ENCODE measurements at regions not wholly inside any gene's neighbourhood (a gene's known extent, or its start where the extent isn't known, plus 50 kb on each side); places are given as distances from the start of the nearest gene placed in this dataset.

DNA sequence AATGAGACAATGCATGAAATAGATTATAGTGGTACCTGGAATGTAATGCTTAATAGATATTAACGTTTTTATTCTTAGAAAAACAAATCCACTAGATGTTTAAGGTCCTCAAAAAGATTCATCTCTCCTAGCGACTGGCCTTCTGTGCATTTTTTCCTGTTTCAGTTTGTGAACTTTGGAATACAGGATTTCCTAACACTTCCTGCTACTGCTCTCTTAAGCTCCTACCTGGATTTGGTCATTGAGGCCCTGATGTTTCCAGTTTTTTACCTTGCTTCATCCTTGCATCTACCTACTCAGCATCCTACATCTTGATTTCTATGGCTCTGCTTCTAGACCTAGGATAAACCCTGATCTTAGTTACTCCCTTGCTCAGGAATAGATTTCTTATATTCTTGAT, 188.4 kb downstream of the ABCC12 start:
- FAIRE-seq, result no peak

DNA sequence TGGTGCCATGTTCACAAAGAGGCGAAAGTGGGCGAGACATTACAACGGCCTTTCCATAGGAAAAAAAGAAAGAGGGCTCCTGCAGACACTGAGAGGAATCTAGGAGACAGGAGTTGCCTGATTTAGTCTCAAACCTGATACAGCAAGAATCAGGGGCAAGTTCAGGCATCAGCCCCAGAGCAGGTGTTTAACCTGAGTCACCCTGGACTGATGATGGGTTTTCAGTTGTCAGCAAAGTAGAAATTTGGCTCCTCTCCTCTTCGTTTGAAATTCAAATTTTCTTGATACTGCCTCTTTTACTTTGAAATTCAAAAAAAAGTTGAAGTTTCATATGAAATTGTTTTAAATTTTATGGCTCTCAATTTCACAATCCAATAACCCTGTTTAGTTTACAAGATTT, 189.5 kb downstream of the ABCC12 start:
- Histone ChIP-seq H3K4me1 (ENCODE audit: control insufficient read depth in 3 of 3, insufficient read depth in 2 of 3, low read depth in 1 of 3, low read length in 2 of 3) (no peaks in the 10 kb centered on the region), H3K27me3 (ENCODE audit: control insufficient read depth in 3 of 3, insufficient read depth in 3 of 3, low read length in 3 of 3) (peaks cover 0 to 2% (median 0%) of the 10 kb centered on the region in 3 donors), H3K27ac (ENCODE audit: low read depth in 1 of 3, low read length in 2 of 3) (no peak overlapping the region), H3K9me3 (ENCODE audit: control insufficient read depth in 2 of 2, insufficient read depth in 1 of 2, low read depth in 1 of 2, low read length in 1 of 2) (no peaks in the 10 kb centered on the region), H3K36me3 (ENCODE audit: control insufficient read depth in 3 of 3, insufficient read depth in 2 of 3, low read depth in 1 of 3, low read length in 3 of 3) (no peaks in the 10 kb centered on the region), H3K4me3 (ENCODE audit: low read depth in 1 of 3, low read length in 3 of 3) (no peak overlapping the region)
- FAIRE-seq, result no peak
- DNase-seq, result no peak
- WGBS, 3 donors, result 69 to 82% (median 72%) methylated on average over 4 of the region's 4 CpGs

More for the DNA sequence above, 188.4 kb downstream of the ABCC12 start:
- Histone ChIP-seq H3K9me3 (ENCODE audit: control insufficient read depth in 2 of 2, insufficient read depth in 1 of 2, low read depth in 1 of 2, low read length in 1 of 2) (no peaks in the 10 kb centered on the region), H3K4me3 (ENCODE audit: low read depth in 1 of 3, low read length in 3 of 3) (no peak overlapping the region), H3K36me3 (ENCODE audit: control insufficient read depth in 3 of 3, insufficient read depth in 2 of 3, low read depth in 1 of 3, low read length in 3 of 3) (no peaks in the 10 kb centered on the region), H3K27ac (ENCODE audit: low read depth in 1 of 3, low read length in 2 of 3) (no peak overlapping the region), H3K27me3 (ENCODE audit: control insufficient read depth in 3 of 3, insufficient read depth in 3 of 3, low read length in 3 of 3) (peaks cover 0 to 2% (median 0%) of the 10 kb centered on the region in 3 donors), H3K4me1 (ENCODE audit: control insufficient read depth in 3 of 3, insufficient read depth in 2 of 3, low read depth in 1 of 3, low read length in 2 of 3) (no peaks in the 10 kb centered on the region)
- no peak for DNase-seq
- WGBS, 3 donors, result 18 to 31% (median 29%) methylated on average over 2 of the region's 2 CpGs

DNA sequence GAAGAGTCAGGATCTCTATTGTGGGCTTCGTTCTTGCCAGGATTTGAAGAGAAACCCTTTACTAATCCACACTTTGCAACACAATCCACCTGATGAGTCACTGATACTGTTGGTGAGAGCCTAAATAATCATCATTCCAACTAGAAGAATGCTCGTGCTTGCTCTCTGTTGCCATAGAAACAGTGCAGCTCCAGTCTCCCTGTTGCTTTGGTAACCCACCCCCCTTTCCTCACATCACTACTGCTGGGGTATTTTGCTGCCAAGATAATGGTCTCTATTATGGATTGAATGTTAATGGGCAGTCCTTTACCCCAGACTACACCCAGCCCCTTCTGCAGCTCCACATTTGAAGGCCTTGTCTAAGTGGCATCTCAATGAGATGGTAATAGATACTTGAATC, 190.4 kb downstream of the ABCC12 start:
- no peaks in the 10 kb centered on the region for H3K4me1 ChIP-seq (ENCODE audit: control insufficient read depth in 3 of 3, insufficient read depth in 2 of 3, low read depth in 1 of 3, low read length in 2 of 3)
- H3K9me3 ChIP-seq (ENCODE audit: control insufficient read depth in 2 of 2, insufficient read depth in 1 of 2, low read depth in 1 of 2, low read length in 1 of 2), result no peaks in the 10 kb centered on the region
- DNase-seq, result no peak
- H3K36me3 ChIP-seq (ENCODE audit: control insufficient read depth in 3 of 3, insufficient read depth in 2 of 3, low read depth in 1 of 3, low read length in 3 of 3), result no peaks in the 10 kb centered on the region
- whole genome bisulfite sequencing, 3 donors, result 0 to 19% (median 3%) methylated on average over 2 of the region's 2 CpGs
- H3K27me3 ChIP-seq (ENCODE audit: control insufficient read depth in 3 of 3, insufficient read depth in 3 of 3, low read length in 3 of 3), result peaks cover 0 to 2% (median 0%) of the 10 kb centered on the region in 3 donors
- H3K27ac ChIP-seq (ENCODE audit: low read depth in 1 of 3, low read length in 2 of 3), result no peak overlapping the region
- FAIRE-seq, result no peak
- no peak overlapping the region for H3K4me3 ChIP-seq (ENCODE audit: low read depth in 1 of 3, low read length in 3 of 3)

DNA sequence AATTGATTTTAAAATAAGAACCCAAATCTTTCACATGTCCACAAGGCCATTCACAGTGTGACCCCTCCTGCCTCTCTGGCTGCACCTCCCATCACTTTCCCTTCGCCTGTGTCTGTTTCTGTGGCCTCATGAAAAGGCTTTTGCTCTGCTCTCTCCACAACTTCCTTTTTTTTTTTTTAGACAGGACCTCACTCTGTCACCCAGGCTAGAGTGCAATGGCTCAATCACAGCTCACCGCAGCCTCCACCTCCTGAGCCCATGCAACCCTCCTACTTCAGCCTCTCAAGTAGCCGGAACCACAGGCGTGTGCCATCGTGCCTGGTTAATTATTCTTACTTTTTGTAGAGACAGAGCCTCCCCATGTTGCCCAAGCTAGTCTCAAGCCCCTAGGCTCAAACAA, 197.1 kb downstream of the ABCC12 start:
- Histone ChIP-seq H3K9me3 (ENCODE audit: control insufficient read depth in 2 of 2, insufficient read depth in 1 of 2, low read depth in 1 of 2, low read length in 1 of 2) (no peaks in the 10 kb centered on the region), H3K27me3 (ENCODE audit: control insufficient read depth in 3 of 3, insufficient read depth in 3 of 3, low read length in 3 of 3) (no peaks in the 10 kb centered on the region), H3K36me3 (ENCODE audit: control insufficient read depth in 3 of 3, insufficient read depth in 2 of 3, low read depth in 1 of 3, low read length in 3 of 3) (no peaks in the 10 kb centered on the region), H3K4me1 (ENCODE audit: control insufficient read depth in 3 of 3, insufficient read depth in 2 of 3, low read depth in 1 of 3, low read length in 2 of 3) (no peaks in the 10 kb centered on the region), H3K27ac (ENCODE audit: low read depth in 1 of 3, low read length in 2 of 3) (no peak overlapping the region), H3K4me3 (ENCODE audit: low read depth in 1 of 3, low read length in 3 of 3) (no peak overlapping the region)
- FAIRE-seq (no peak), DNase-seq (no peak)
- 82 to 88% (median 86%) methylated on average over 5 of the region's 5 CpGs for WGBS, 3 donors

DNA sequence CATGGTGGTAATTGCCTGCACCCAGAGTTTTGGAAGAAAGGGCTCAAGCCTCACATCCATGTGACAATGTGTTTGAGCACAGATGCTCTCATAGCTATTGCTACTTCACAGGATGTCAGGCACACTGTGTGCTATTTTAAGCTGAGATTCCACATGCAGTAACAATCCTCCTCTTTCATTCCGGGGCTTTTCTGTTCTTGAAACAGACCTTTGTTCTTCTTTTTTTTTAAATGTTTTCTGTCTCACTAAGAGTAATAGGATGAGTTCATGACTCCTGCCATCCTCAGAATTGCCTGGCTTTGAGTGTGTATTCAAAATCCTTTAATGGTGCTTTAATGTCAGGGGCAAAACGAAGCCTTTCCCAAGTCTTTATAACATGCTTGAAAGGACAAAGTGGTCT, 198.9 kb downstream of the ABCC12 start:
- FAIRE-seq, result no peak

DNA sequence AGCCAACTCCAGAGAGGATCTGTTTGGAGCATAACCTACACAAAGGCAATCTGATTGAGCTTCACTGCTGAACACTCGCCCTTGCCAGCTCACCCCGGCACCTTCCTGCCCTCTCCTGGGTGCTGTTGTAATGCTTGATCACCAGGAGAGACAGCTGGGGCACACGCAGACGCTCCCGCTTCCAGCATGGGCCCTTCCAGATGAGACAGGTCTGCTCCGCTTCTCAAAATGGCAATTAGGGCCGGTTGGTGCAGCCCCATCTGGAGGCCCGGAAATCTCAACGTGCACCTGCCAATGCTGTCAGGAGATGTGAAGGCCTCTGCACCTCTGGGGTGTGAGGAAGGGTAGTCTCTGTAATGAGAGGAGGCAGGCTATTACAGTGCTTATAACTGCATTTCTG, 206.1 kb downstream of the ABCC12 start:
- WGBS, 3 donors, result 87 to 91% (median 90%) methylated on average over 9 of the region's 9 CpGs
- no peak overlapping the region for H3K27ac ChIP-seq (ENCODE audit: low read depth in 1 of 3, low read length in 2 of 3)
- FAIRE-seq, result no peak

More for the DNA sequence above, 198.9 kb downstream of the ABCC12 start:
- Histone ChIP-seq H3K36me3 (ENCODE audit: control insufficient read depth in 3 of 3, insufficient read depth in 2 of 3, low read depth in 1 of 3, low read length in 3 of 3) (no peaks in the 10 kb centered on the region), H3K9me3 (ENCODE audit: control insufficient read depth in 2 of 2, insufficient read depth in 1 of 2, low read depth in 1 of 2, low read length in 1 of 2) (no peaks in the 10 kb centered on the region), H3K27me3 (ENCODE audit: control insufficient read depth in 3 of 3, insufficient read depth in 3 of 3, low read length in 3 of 3) (no peaks in the 10 kb centered on the region), H3K27ac (ENCODE audit: low read depth in 1 of 3, low read length in 2 of 3) (no peak overlapping the region), H3K4me1 (ENCODE audit: control insufficient read depth in 3 of 3, insufficient read depth in 2 of 3, low read depth in 1 of 3, low read length in 2 of 3) (no peaks in the 10 kb centered on the region), H3K4me3 (ENCODE audit: low read depth in 1 of 3, low read length in 3 of 3) (no peak overlapping the region)
- no peak for DNase-seq
- WGBS, 3 donors, result 41 to 60% (median 46%) methylated on average over 2 of the region's 2 CpGs

DNA sequence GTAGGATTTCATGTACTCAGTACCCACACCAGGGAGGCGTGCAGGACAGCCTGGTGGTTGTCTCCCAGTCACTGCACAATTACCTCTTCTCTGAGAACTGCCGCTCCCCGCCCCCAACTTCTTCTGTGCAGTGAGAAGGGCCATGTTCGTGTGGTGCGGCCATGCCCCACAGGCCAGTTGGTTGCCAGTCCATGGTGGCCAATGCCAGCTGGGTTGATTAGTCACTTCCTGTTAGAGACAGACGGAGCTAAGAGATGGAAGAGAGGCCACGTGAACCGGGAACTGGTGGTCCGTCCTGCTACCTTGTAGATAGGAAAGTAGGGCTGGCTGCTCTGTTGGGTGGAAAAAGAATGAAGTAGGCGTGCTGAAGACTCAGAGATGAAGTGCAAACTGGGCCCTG, 206.5 kb downstream of the ABCC12 start:
- WGBS, 3 donors, result 78 to 79% (median 78%) methylated on average over 10 of the region's 10 CpGs
- FAIRE-seq, result no peak

More for the DNA sequence above, 206.1 kb downstream of the ABCC12 start:
- Histone ChIP-seq H3K4me3 (ENCODE audit: low read depth in 1 of 3, low read length in 3 of 3) (no peak overlapping the region), H3K4me1 (ENCODE audit: control insufficient read depth in 3 of 3, insufficient read depth in 2 of 3, low read depth in 1 of 3, low read length in 2 of 3) (no peaks in the 10 kb centered on the region), H3K36me3 (ENCODE audit: control insufficient read depth in 3 of 3, insufficient read depth in 2 of 3, low read depth in 1 of 3, low read length in 3 of 3) (no peaks in the 10 kb centered on the region), H3K27me3 (ENCODE audit: control insufficient read depth in 3 of 3, insufficient read depth in 3 of 3, low read length in 3 of 3) (no peaks in the 10 kb centered on the region), H3K9me3 (ENCODE audit: control insufficient read depth in 2 of 2, insufficient read depth in 1 of 2, low read depth in 1 of 2, low read length in 1 of 2) (no peaks in the 10 kb centered on the region)
- no peak for DNase-seq

DNA sequence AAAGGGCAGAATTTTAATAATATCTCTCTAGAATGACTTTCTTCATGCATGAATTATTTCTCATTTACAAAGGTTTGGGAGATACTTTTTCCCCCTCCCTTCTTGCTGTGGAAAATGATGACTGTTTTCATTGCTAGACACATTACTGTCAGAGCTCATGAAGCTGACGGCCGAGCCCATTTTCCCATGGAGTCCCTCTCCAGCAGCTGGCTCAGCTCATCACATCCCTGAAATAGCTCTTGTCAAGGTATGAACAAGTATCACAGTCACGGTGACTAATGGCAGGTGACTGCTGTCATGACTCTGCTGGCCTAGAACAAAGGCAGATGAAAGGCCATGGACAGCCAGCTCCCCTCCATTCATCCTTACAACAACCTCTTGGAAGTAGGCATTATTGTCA, 208.1 kb downstream of the ABCC12 start:
- no peak overlapping the region for H3K4me3 ChIP-seq (ENCODE audit: low read depth in 1 of 3, low read length in 3 of 3)
- H3K36me3 ChIP-seq (ENCODE audit: control insufficient read depth in 3 of 3, insufficient read depth in 2 of 3, low read depth in 1 of 3, low read length in 3 of 3), result no peaks in the 10 kb centered on the region
- H3K9me3 ChIP-seq (ENCODE audit: control insufficient read depth in 2 of 2, insufficient read depth in 1 of 2, low read depth in 1 of 2, low read length in 1 of 2), result no peaks in the 10 kb centered on the region
- no peak overlapping the region for H3K27ac ChIP-seq (ENCODE audit: low read depth in 1 of 3, low read length in 2 of 3)
- no peaks in the 10 kb centered on the region for H3K27me3 ChIP-seq (ENCODE audit: control insufficient read depth in 3 of 3, insufficient read depth in 3 of 3, low read length in 3 of 3)
- WGBS, 3 donors, result 48 to 75% (median 63%) methylated on average over 3 of the region's 3 CpGs
- no peaks in the 10 kb centered on the region for H3K4me1 ChIP-seq (ENCODE audit: control insufficient read depth in 3 of 3, insufficient read depth in 2 of 3, low read depth in 1 of 3, low read length in 2 of 3)
- FAIRE-seq (no peak), DNase-seq (no peak)

More for the DNA sequence above, 206.5 kb downstream of the ABCC12 start:
- H3K4me3 ChIP-seq (ENCODE audit: low read depth in 1 of 3, low read length in 3 of 3), result no peak overlapping the region
- H3K36me3 ChIP-seq (ENCODE audit: control insufficient read depth in 3 of 3, insufficient read depth in 2 of 3, low read depth in 1 of 3, low read length in 3 of 3), result no peaks in the 10 kb centered on the region
- no peaks in the 10 kb centered on the region for H3K9me3 ChIP-seq (ENCODE audit: control insufficient read depth in 2 of 2, insufficient read depth in 1 of 2, low read depth in 1 of 2, low read length in 1 of 2)
- no peaks in the 10 kb centered on the region for H3K4me1 ChIP-seq (ENCODE audit: control insufficient read depth in 3 of 3, insufficient read depth in 2 of 3, low read depth in 1 of 3, low read length in 2 of 3)
- H3K27ac ChIP-seq (ENCODE audit: low read depth in 1 of 3, low read length in 2 of 3), result no peak overlapping the region
- no peaks in the 10 kb centered on the region for H3K27me3 ChIP-seq (ENCODE audit: control insufficient read depth in 3 of 3, insufficient read depth in 3 of 3, low read length in 3 of 3)
- DNase-seq, result no peak

DNA sequence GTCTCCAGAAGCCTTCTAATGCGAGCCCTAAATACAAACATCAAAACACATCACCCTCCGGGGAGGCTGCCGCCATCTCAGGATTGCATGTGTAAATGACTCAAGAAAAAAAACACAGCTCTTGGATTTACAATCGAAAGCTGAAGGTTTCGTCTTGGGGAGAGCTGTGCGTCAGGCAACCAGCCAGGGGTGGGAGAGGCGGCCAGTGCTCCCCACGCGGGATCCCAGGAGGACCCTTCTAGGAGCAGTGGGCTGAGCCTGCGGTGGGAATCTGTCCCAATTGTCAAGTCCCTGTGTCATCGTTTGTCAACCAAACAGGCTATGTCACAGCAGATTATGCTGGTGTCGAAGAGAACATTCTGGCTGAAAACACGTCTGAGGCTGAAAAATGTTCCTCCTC, 209.7 kb downstream of the ABCC12 start:
- no peaks in the 10 kb centered on the region for H3K36me3 ChIP-seq (ENCODE audit: control insufficient read depth in 3 of 3, insufficient read depth in 2 of 3, low read depth in 1 of 3, low read length in 3 of 3)
- no peak overlapping the region for H3K27ac ChIP-seq (ENCODE audit: low read depth in 1 of 3, low read length in 2 of 3)
- no peaks in the 10 kb centered on the region for H3K4me1 ChIP-seq (ENCODE audit: control insufficient read depth in 3 of 3, insufficient read depth in 2 of 3, low read depth in 1 of 3, low read length in 2 of 3)
- no peaks in the 10 kb centered on the region for H3K9me3 ChIP-seq (ENCODE audit: control insufficient read depth in 2 of 2, insufficient read depth in 1 of 2, low read depth in 1 of 2, low read length in 1 of 2)
- H3K27me3 ChIP-seq (ENCODE audit: control insufficient read depth in 3 of 3, insufficient read depth in 3 of 3, low read length in 3 of 3), result no peaks in the 10 kb centered on the region
- no peak for FAIRE-seq
- DNase-seq, result no peak
- H3K4me3 ChIP-seq (ENCODE audit: low read depth in 1 of 3, low read length in 3 of 3), result no peak overlapping the region
- WGBS, 3 donors, result 72 to 87% (median 74%) methylated on average over 13 of the region's 13 CpGs

Data from small intestine (tissue), 7 donors.